ENCODE measurements at regions not wholly inside any gene's neighbourhood (a gene's known extent, or its start where the extent isn't known, plus 50 kb on each side); places are given as distances from the start of the nearest gene placed in this dataset.
"Not testable (repeated sequence)": the region's sequence is repeated elsewhere in the genome, so short reads cannot be mapped to it uniquely, and the experiment has no call there.

DNA sequence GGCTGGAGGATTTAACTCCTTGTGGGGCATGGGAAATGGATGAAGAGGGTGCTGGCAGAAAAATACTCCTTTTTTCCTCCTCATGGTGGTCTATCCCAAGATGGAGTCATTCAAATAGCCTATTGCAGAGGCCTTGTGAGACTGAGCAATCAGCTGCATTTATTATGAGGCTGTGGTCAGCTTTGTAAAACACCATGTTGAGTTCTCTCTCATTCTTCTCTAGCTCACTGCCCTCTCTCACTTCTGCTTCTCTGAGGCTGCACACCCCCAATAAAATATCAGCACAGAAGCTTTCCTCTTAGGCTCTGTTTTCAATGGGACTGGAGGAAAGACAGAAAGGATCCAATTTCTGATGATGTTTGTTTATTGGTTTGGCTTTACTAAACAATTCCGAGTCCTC is 467.1 kb downstream of the ADCYAP1 start:
- TF ChIP-seq EP300 (IDR thresholded peaks at IDR 0.05) = no peak
- TF ChIP-seq, protein P1, sequence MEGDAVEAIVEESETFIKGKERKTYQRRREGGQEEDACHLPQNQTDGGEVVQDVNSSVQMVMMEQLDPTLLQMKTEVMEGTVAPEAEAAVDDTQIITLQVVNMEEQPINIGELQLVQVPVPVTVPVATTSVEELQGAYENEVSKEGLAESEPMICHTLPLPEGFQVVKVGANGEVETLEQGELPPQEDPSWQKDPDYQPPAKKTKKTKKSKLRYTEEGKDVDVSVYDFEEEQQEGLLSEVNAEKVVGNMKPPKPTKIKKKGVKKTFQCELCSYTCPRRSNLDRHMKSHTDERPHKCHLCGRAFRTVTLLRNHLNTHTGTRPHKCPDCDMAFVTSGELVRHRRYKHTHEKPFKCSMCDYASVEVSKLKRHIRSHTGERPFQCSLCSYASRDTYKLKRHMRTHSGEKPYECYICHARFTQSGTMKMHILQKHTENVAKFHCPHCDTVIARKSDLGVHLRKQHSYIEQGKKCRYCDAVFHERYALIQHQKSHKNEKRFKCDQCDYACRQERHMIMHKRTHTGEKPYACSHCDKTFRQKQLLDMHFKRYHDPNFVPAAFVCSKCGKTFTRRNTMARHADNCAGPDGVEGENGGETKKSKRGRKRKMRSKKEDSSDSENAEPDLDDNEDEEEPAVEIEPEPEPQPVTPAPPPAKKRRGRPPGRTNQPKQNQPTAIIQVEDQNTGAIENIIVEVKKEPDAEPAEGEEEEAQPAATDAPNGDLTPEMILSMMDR (IDR thresholded peaks at IDR 0.05) = no peak
- no peak for TF ChIP-seq POLR2A (IDR thresholded peaks at IDR 0.05)
- no peak for TF ChIP-seq POLR2AphosphoS5 (IDR thresholded peaks at IDR 0.05)
- intact Hi-C loops (cut with DNase I) = no loop called here
- WGBS, 2 donors = 79 to 89% methylated on average over 1 of the region's 1 CpG

DNA sequence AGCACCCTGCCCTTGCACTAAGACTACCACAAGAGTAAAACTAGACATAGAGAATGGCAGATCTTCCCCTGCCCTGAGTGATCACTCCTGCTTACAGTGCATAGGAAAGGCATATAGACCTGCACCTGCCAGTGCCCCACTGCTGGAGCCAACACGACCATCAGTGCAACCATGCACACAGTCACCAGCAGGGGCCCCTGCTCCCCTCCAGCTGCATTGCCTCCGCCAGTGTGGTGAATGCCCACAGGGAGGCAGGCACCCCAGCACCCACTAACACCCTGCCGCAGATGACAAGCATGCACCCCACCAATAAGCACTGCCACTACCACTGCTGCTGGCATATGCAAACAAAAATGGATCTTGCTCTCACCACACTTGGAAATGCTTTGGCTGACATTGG is 478.8 kb downstream of the ADCYAP1 start:
- Histone ChIP-seq H3K4me1 (no peaks in the 10 kb centered on the region), H3K9me3 (peaks cover 0 to 8% (median 2%) of the 10 kb centered on the region in 4 donors), H3K27ac (no peak overlapping the region), H3K4me3 (no peak overlapping the region), H3K27me3 (no peaks in the 10 kb centered on the region), H3K36me3 (no peaks in the 10 kb centered on the region)
- intact Hi-C loops (cut with DNase I) = no loop called here
- 81 to 87% methylated on average over 3 of the region's 3 CpGs for WGBS, 2 donors
- no peak for DNase-seq
- TF ChIP-seq POLR2A (IDR thresholded peaks at IDR 0.05) (no peak), POLR2AphosphoS5 (IDR thresholded peaks at IDR 0.05) (no peak), EP300 (IDR thresholded peaks at IDR 0.05) (no peak)
- TF ChIP-seq, protein P1 (IDR thresholded peaks at IDR 0.05) = no peak

More for the DNA sequence above, 467.1 kb downstream of the ADCYAP1 start:
- H3K4me3 ChIP-seq = no peak overlapping the region
- no peak for DNase-seq
- H3K4me1 ChIP-seq = no peaks in the 10 kb centered on the region
- no peak overlapping the region for H3K27ac ChIP-seq
- H3K27me3 ChIP-seq = no peaks in the 10 kb centered on the region
- no peaks in the 10 kb centered on the region for H3K9me3 ChIP-seq
- no peaks in the 10 kb centered on the region for H3K36me3 ChIP-seq

DNA sequence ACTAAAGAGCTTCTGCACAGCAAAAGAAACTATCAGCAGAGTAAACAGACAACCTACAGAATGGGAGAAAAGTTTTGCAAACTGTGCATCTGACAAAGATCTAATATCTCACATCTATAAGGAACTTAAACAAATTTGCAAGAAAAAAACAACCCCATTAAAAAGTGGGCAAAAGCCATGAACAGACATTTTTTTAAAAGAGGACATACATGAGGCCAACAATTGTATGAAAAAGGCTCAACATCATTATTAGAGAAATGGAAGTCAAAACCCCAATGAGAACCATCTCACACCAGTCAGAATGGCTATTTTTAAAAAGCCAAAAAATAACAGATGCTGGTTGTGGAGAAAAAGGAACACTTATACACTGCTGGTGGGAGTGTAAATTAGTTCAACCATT is 483.8 kb downstream of the ADCYAP1 start:
- H3K4me3 ChIP-seq; H3K27me3 ChIP-seq; H3K36me3 ChIP-seq; intact Hi-C loops (cut with DNase I); H3K4me1 ChIP-seq; DNase-seq; H3K27ac ChIP-seq; H3K9me3 ChIP-seq: not testable (repeated sequence)

DNA sequence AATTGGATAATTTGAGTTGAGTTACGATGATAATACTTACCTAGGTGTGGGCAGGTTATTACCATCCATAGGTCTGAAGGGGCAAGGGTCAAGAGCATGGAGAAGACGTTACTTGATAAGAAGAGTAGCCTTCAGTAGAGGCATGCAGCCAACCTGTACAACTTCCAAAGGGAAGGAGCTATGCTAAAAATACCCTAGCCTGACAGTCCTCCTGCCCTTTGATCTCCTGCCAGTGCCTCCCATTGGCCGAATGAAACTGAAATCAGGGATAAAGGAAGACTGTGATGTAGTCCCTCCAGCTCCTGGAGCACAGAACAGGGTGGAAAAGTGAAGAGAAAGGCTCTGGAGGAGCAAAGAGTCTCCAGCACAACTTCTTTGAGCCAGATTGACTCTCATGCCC is 487.4 kb downstream of the ADCYAP1 start:
- Histone ChIP-seq H3K27ac (no peak overlapping the region), H3K9me3 (peaks cover 0 to 3% (median 0%) of the 10 kb centered on the region in 4 donors), H3K4me1 (no peaks in the 10 kb centered on the region), H3K27me3 (no peaks in the 10 kb centered on the region), H3K4me3 (no peak overlapping the region), H3K36me3 (no peaks in the 10 kb centered on the region)
- TF ChIP-seq EP300 (IDR thresholded peaks at IDR 0.05) = no peak
- no peak for TF ChIP-seq POLR2A (IDR thresholded peaks at IDR 0.05)
- TF ChIP-seq, protein P1 (IDR thresholded peaks at IDR 0.05) = no peak
- no peak for TF ChIP-seq POLR2AphosphoS5 (IDR thresholded peaks at IDR 0.05)
- intact Hi-C loops (cut with DNase I) = no loop called here
- no peak for DNase-seq
- WGBS, 2 donors = 23 to 59% methylated on average over 3 of the region's 3 CpGs

- intact Hi-C loops (cut with DNase I) = no loop called here
- H3K27me3 ChIP-seq = no peaks in the 10 kb centered on the region
- TF ChIP-seq, protein P1 (IDR thresholded peaks at IDR 0.05) = no peak
- no peak for TF ChIP-seq EP300 (IDR thresholded peaks at IDR 0.05)
- no peak for TF ChIP-seq POLR2A (IDR thresholded peaks at IDR 0.05)
- TF ChIP-seq POLR2AphosphoS5 (IDR thresholded peaks at IDR 0.05) = no peak
- no peak overlapping the region for H3K27ac ChIP-seq
- WGBS, 2 donors = 46 to 58% methylated on average over 7 of the region's 7 CpGs
- H3K9me3 ChIP-seq = no peaks in the 10 kb centered on the region
- no peak overlapping the region for H3K4me3 ChIP-seq
- no peaks in the 10 kb centered on the region for H3K4me1 ChIP-seq
- DNase-seq = no peak
- no peaks in the 10 kb centered on the region for H3K36me3 ChIP-seq
These were observed 488.4 kb downstream of the ADCYAP1 start for GRCh38 chr18:1392865-1393734.

Data from sigmoid colon (tissue), 6 donors.